WTC11 (cell line): ENCODE measurements at regions not wholly inside any gene's neighbourhood (a gene's known extent, or its start where the extent isn't known, plus 50 kb on each side); places are given as distances from the start of the nearest gene placed in this dataset.

Experiments used
- ATAC-seq: fragments of 200-7000 bp; cut with Tn5 transposase; 2 replicates; pipeline ENCODE4 v1.10.0; 2021; ENCODE audit warnings: mild to moderate bottlenecking, moderate library complexity
- CTCF ChIA-PET: fragments of 300-600 bp; sonication (Branson Sonifier 250); formaldehyde crosslinking; loops from one replicate; lab custom pipeline; 2021; ENCODE audit warnings: antibody characterized with exemption; lab: Charles Lee
- POLR2A ChIA-PET: fragments of 350-600 bp; sonication (Branson Sonifier 250); formaldehyde crosslinking; loops from one replicate; lab custom pipeline; 2021; ENCODE audit warnings: antibody characterized with exemption; lab: Charles Lee
- DNase-seq: peaks from one replicate; pipeline ENCODE4 v3.0.0; 2021; ENCODE audit warnings: low spot score
- H3K27ac Mint-ChIP-seq: 2 replicates; pipeline ENCODE4 v1.8.0; 2021; ENCODE audit warnings: mixed read lengths
- H3K27me3 Mint-ChIP-seq: 2 replicates; pipeline ENCODE4 v1.8.0; 2021; ENCODE audit warnings: low read depth, mild to moderate bottlenecking, moderate library complexity, mixed read lengths
- H3K36me3 Mint-ChIP-seq: 2 replicates; pipeline ENCODE4 v1.8.0; 2021; ENCODE audit warnings: mixed read lengths
- H3K4me1 Mint-ChIP-seq: 2 replicates; pipeline ENCODE4 v1.8.0; 2022; ENCODE audit warnings: mixed read lengths
- H3K4me3 Mint-ChIP-seq: 2 replicates; pipeline ENCODE4 v1.8.0; 2021; ENCODE audit warnings: mild to moderate bottlenecking, moderate library complexity, mixed read lengths
- H3K9me3 Mint-ChIP-seq: 2 replicates; pipeline ENCODE4 v1.8.0; 2021; ENCODE audit warnings: mixed read lengths
- AR ChIP-seq: fragments of 250-450 bp; sonication (Bioruptor Pico); IDR thresholded peaks from 2 replicates; pipeline ENCODE4 v1.9.0; 2021; ENCODE audit warnings: mild to moderate bottlenecking
- CBFB ChIP-seq: sonication (generic); formaldehyde crosslinking; IDR thresholded peaks from 2 replicates; pipeline ENCODE4 v1.8.1; 2022; ENCODE audit warnings: mild to moderate bottlenecking, low read depth, missing genetic modification reagents
- CREM ChIP-seq: sonication (generic); formaldehyde crosslinking; IDR thresholded peaks from 2 replicates; pipeline ENCODE4 v1.8.1; 2022; ENCODE audit warnings: mild to moderate bottlenecking, missing genetic modification reagents, moderate library complexity
- ELF4 ChIP-seq: sonication (generic); formaldehyde crosslinking; IDR thresholded peaks from 2 replicates; pipeline ENCODE4 v1.8.1; 2022; ENCODE audit warnings: low read depth, mild to moderate bottlenecking, moderate library complexity, missing genetic modification reagents
- FOXP1 ChIP-seq: sonication (generic); formaldehyde crosslinking; IDR thresholded peaks from 2 replicates; pipeline ENCODE4 v1.8.0; 2022; ENCODE audit warnings: missing genetic modification reagents, mild to moderate bottlenecking, moderate library complexity, borderline replicate concordance
- IRF1 ChIP-seq: sonication (generic); formaldehyde crosslinking; IDR thresholded peaks from 2 replicates; pipeline ENCODE4 v1.8.0; 2023; ENCODE audit warnings: missing genetic modification reagents
- NFYB ChIP-seq: sonication (generic); formaldehyde crosslinking; conservative IDR thresholded peaks from 2 replicates; pipeline ENCODE4 v1.8.0; 2022; ENCODE audit warnings: low read depth, missing genetic modification reagents
- NR3C1 ChIP-seq: sonication (generic); formaldehyde crosslinking; conservative IDR thresholded peaks from 2 replicates; pipeline ENCODE4 v1.8.1; 2023; ENCODE audit warnings: low read depth, mild to moderate bottlenecking, missing genetic modification reagents
- PRRX2 ChIP-seq: fragments of 250-450 bp; sonication (Bioruptor Pico); IDR thresholded peaks from 2 replicates; pipeline ENCODE4 v1.8.0; 2021; ENCODE audit warnings: mild to moderate bottlenecking
- TCF7 ChIP-seq: sonication (generic); formaldehyde crosslinking; IDR thresholded peaks from 2 replicates; pipeline ENCODE4 v1.8.0; 2022; ENCODE audit warnings: mild to moderate bottlenecking, low read depth, missing genetic modification reagents, moderate library complexity
- TEAD4 ChIP-seq: sonication (generic); formaldehyde crosslinking; IDR thresholded peaks from 2 replicates; pipeline ENCODE4 v1.8.0; 2022; ENCODE audit warnings: mild to moderate bottlenecking, missing genetic modification reagents
- ZBTB21 ChIP-seq: sonication (generic); formaldehyde crosslinking; IDR thresholded peaks from 2 replicates; pipeline ENCODE4 v1.8.1; 2023; ENCODE audit warnings: mild to moderate bottlenecking, missing genetic modification reagents, borderline replicate concordance
- ZNF532 ChIP-seq: fragments of 250-450 bp; sonication (Bioruptor Pico); IDR thresholded peaks from 2 replicates; pipeline ENCODE4 v1.9.0; 2021; ENCODE audit warnings: mild to moderate bottlenecking, borderline replicate concordance
- TF ChIP-seq, protein P1 (sequence below): fragments of 200-600 bp; IDR thresholded peaks from 2 replicates; pipeline ENCODE4 v1.8.0; 2022; ENCODE audit warnings: antibody characterized with exemption
- TF ChIP-seq, protein P2 (sequence below): sonication (generic); formaldehyde crosslinking; IDR thresholded peaks from 2 replicates; pipeline ENCODE4 v1.8.1; 2023; ENCODE audit warnings: mild to moderate bottlenecking, missing genetic modification reagents, moderate library complexity

GRCh38 chr12:89960607-89961394 is 252.2 kb upstream of the ATP2B1 start:
- Mint-ChIP-seq H3K4me1 (peaks cover 13% of the 10 kb centered on the region), H3K27ac (no peak overlapping the region), H3K9me3 (no peaks in the 10 kb centered on the region), H3K27me3 (no peaks in the 10 kb centered on the region), H3K36me3 (no peaks in the 10 kb centered on the region), H3K4me3 (no peak overlapping the region)
- TF ChIP-seq CREM (CRISPR knock-in tag) = no peak
- no peak for TF ChIP-seq AR
- TF ChIP-seq CBFB (CRISPR knock-in tag) = no peak
- TF ChIP-seq, protein P1, sequence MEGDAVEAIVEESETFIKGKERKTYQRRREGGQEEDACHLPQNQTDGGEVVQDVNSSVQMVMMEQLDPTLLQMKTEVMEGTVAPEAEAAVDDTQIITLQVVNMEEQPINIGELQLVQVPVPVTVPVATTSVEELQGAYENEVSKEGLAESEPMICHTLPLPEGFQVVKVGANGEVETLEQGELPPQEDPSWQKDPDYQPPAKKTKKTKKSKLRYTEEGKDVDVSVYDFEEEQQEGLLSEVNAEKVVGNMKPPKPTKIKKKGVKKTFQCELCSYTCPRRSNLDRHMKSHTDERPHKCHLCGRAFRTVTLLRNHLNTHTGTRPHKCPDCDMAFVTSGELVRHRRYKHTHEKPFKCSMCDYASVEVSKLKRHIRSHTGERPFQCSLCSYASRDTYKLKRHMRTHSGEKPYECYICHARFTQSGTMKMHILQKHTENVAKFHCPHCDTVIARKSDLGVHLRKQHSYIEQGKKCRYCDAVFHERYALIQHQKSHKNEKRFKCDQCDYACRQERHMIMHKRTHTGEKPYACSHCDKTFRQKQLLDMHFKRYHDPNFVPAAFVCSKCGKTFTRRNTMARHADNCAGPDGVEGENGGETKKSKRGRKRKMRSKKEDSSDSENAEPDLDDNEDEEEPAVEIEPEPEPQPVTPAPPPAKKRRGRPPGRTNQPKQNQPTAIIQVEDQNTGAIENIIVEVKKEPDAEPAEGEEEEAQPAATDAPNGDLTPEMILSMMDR = no peak
- POLR2A ChIA-PET = interaction anchor here (0.6 kb wide), 1 partner anchor 1474 kb away, joined by 3 read pairs; no protein-coding TSS in a partner anchor
- CTCF ChIA-PET = no interaction called here
- ATAC-seq = no peak
- no peak for DNase-seq

GRCh38 chr12:89960011-89960507 is 251.4 kb upstream of the ATP2B1 start:
- no peaks in the 10 kb centered on the region for H3K27me3 Mint-ChIP-seq
- H3K36me3 Mint-ChIP-seq = no peaks in the 10 kb centered on the region
- TF ChIP-seq PRRX2 (CRISPR knock-in tag) (no peak), ZNF532 (CRISPR knock-in tag) (no peak), TCF7 (no peak), TEAD4 (CRISPR knock-in tag) (no peak), FOXP1 (CRISPR knock-in tag) (no peak)
- TF ChIP-seq, protein P2, sequence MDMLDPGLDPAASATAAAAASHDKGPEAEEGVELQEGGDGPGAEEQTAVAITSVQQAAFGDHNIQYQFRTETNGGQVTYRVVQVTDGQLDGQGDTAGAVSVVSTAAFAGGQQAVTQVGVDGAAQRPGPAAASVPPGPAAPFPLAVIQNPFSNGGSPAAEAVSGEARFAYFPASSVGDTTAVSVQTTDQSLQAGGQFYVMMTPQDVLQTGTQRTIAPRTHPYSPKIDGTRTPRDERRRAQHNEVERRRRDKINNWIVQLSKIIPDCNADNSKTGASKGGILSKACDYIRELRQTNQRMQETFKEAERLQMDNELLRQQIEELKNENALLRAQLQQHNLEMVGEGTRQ (CRISPR knock-in tag) = no peak
- no peaks in the 10 kb centered on the region for H3K9me3 Mint-ChIP-seq
- H3K4me3 Mint-ChIP-seq = no peak overlapping the region
- H3K27ac Mint-ChIP-seq = no peak overlapping the region
- peaks cover 7% of the 10 kb centered on the region for H3K4me1 Mint-ChIP-seq
- DNase-seq = no peak
- ChIA-PET CTCF (no interaction called here), POLR2A (interaction anchor here (0.6 kb wide), 1 partner anchor 1474 kb away, joined by 3 read pairs; no protein-coding TSS in a partner anchor)
- no peak for ATAC-seq

DNA sequence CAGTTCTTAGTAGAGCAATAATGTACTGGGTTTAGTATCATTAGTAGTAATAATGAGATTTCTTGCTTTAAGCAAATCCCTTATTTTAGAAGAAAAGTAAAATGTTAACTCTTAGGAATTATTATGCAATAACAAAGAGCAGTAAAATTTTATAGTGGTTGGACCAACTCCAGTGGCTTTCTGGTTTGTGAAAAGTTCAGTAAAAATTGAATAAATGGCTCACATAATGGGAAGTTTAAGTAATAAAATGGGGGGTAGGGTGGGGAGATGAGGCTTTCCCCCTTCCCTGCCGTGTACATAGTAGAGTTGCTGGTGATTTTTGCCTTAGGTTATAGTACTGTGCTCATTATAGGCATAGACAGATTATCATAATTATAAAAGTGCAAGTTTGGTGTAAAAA is 250.5 kb upstream of the ATP2B1 start:
- Mint-ChIP-seq H3K4me1 (peaks cover 7% of the 10 kb centered on the region), H3K9me3 (no peaks in the 10 kb centered on the region), H3K27me3 (no peaks in the 10 kb centered on the region), H3K4me3 (no peak overlapping the region), H3K36me3 (no peaks in the 10 kb centered on the region), H3K27ac (no peak overlapping the region)
- ATAC-seq = no peak
- ChIA-PET POLR2A (no interaction called here), CTCF (no interaction called here)
- DNase-seq = no peak
- TF ChIP-seq TEAD4 (CRISPR knock-in tag) (no peak), IRF1 (CRISPR knock-in tag) (no peak), ZBTB21 (CRISPR knock-in tag) (no peak), ELF4 (CRISPR knock-in tag) (no peak), NR3C1 (CRISPR knock-in tag) (no peak), NFYB (CRISPR knock-in tag) (no peak)
- TF ChIP-seq, protein P2 (CRISPR knock-in tag) = no peak
